Pons (tissue), 1 donor: ENCODE measurements at regions not wholly inside any gene's neighbourhood (a gene's known extent, or its start where the extent isn't known, plus 50 kb on each side); places are given as distances from the start of the nearest gene placed in this dataset.

ENCODE experiments used
- DNase-seq: peaks from one replicate; pipeline ENCODE4 v3.0.0-alpha.2; 2016; ENCODE audit warnings: low spot score

- no peak for DNase-seq
Measured at GRCh38 chr11:92317721-92318120, 93.1 kb downstream of the FAT3 start.

DNA sequence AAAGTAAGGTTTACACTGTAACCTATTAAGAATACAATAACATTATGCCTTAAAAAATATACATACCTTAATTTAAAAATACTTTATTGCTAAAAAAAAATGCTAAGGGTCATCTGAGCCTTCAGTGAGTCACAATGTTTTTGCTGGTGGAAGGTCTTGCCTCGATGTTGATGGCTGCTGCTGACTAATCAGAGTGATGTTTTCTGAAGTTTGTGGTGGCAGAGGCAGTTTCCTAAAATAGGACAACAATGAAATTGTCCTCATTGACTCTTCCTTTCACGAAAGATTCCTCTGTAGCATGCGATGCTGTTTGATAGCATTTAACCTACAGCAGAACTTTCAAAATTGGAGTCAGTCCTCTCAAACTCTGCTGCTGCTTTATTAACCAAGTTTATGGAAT lies 97.6 kb downstream of the FAT3 start:
- DNase-seq, result no peak

DNA sequence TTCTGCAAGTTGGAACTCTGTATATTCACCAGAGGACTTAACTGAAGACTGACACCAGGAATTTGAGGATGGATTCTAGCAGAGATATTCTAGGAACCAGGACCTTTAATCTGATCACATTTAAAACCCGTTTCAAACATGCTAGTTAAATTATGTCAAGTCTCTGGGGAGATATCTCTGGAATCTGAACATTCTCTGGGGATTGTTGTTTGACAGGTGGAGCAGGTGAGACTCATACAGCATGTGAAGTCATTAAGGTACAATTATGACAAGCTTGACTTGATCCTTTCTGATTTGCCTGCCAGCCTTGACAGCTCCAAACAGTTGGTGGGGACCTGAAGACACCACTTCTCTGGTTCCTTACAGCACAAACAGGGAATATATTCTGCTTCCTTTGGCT lies 100.3 kb downstream of the FAT3 start:
- DNase-seq, result no peak

- DNase-seq, result no peak
Measured at GRCh38 chr11:92325416-92325815, 100.8 kb downstream of the FAT3 start.

GRCh38 chr11:92329137-92329536 lies 104.5 kb downstream of the FAT3 start:
- no peak for DNase-seq

GRCh38 chr11:92329646-92330045 lies 105.0 kb downstream of the FAT3 start:
- no peak for DNase-seq

DNA sequence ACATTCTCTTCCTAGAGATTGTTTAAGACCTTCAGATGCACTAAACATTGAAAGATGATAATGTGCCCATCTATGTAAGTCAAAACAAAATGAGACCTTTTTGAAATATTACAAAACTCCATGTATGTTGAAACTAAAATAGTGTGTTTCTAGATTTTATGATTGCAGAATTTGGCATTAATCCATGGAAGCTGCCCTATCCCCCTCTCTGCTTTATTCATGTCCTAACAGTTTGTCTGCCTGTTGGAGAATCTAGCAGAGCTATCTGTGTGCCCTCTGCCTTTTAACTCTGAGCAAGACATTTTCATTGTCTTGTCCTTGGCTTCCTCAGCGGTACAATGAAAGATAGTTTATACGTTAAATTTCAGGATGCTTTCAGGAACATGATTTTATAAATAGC lies 105.5 kb downstream of the FAT3 start:
- no peak for DNase-seq

DNA sequence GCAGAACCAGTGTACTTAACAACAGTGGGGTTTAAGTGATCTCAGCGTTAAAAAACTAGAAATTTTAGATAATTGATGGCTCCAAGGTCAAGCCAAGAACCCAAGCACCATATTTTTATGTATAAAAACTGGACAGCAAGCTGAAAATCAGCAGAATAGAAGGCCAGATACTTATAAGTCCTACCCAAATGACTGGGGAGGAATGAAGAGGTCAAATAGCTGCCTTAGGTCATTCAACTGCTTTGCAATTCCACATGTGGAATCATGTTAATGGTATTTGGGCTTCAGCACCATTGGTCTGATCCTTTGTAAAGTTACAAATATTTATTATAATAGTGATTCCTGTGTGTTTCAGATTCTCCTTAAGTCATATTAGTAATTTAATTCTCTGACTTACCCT lies 108.4 kb downstream of the FAT3 start:
- no peak for DNase-seq

- DNase-seq, result no peak
Measured at GRCh38 chr11:92340839-92341238, 116.2 kb downstream of the FAT3 start.

GRCh38 chr11:92342034-92342720 lies 117.6 kb downstream of the FAT3 start:
- no peak for DNase-seq

- DNase-seq, result no peak
Measured at GRCh38 chr11:92342886-92343285, 118.3 kb downstream of the FAT3 start.

GRCh38 chr11:92346220-92346619 lies 121.6 kb downstream of the FAT3 start:
- DNase-seq, result no peak

DNA sequence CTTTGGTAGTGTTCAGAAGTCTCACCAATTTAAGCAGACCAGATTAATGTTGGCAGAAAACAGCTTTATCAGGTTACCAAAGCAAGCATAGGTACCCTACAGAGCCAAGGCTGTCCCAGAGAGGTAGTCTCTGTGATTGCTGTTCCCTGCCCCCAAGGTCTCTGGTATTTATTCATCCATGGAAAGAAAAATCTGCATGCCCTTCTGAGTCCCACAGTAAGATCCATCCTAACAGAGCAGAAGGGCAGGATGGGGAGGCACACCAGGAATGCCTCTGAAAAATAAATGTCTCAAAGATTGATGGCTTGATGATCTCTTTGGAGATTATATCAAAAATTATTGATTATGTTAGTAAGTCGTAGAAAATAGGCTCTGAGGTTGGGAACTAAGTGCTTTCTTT lies 122.8 kb downstream of the FAT3 start:
- DNase-seq, result no peak

GRCh38 chr11:92349486-92350156 lies 125.0 kb downstream of the FAT3 start:
- no peak for DNase-seq

- DNase-seq, result no peak
Measured at GRCh38 chr11:92357344-92357743, 132.7 kb downstream of the FAT3 start.

- DNase-seq, result no peak
Measured at GRCh38 chr11:92357841-92358240, 133.2 kb downstream of the FAT3 start.

DNA sequence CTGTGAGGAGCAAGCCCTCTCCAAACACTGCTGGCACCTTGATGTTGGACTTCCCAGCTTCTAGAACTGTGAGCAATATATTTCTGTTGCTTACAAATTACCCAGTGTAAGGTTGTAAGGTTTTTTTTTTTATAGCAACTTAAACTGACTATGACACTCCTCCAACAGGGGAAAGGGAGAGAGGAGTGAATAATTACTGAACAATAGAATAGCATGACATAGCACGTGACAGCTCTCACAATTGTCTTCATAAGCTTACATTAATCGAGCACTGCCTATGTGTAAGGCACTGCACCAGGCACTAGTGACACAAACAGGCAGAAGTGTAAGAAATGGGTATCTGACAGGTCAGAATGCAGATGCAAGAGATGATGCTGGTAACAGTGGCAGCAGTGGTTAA lies 136.9 kb downstream of the FAT3 start:
- no peak for DNase-seq

DNA sequence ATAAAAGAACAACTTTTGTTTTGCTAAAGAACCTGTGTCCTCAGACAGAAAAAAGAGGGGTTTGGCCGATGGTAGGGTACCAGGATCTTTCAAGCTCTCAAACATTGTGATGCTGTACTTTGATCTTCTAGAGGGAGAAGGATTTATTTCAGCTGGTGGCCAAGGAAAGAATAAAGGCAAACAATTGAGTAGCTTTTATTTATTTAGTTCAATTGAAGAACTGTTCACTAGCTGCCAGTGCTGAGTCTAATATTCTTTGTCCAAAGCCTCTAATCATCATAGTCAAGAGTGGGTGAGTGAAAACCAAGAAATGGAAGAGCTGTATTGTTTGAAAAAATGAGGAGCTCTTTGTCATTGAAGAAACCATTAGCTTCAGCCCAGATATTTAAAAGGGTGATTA lies 138.4 kb downstream of the FAT3 start:
- DNase-seq, result no peak

DNA sequence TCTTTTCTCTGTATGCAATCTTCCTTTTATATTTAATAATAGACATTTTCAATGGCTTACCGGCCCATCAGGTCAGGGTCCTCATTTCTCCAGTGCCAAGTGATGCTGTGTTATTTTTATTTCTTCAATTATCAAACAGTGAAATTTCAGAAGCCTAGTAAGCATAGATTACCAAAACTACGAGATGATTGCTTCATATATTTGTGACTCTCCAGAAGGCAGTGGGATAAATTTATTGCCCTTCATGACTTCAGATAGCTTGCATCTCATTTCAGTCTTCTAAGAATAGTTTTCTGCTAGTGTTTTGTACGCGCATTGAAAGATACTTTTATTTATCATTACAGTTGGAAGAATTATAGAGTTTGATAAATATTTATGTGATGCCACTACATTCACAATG lies 139.6 kb downstream of the FAT3 start:
- DNase-seq, result no peak

DNA sequence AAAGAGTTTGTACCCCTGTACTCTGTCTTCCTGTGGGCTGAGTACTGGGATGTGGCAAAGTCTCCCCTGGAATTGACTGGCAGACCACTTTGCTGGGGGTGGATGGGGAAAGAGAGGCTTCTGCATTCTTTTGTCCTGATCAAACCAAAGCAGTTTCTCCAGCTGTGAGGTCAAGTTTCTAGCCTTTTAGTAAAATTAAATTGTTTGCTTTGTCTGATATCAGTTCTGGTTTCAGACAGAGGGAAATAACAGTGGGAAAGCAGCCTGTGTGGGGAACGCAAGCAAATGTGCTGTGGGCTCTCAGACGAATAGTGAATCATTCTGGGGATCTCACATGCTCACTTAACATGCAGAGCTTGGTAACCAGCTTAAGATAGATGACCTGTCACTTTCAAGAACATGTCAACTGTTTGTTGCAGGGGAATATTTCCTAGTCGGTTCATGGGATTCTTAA lies 151.6 kb downstream of the FAT3 start:
- DNase-seq, result no peak

DNA sequence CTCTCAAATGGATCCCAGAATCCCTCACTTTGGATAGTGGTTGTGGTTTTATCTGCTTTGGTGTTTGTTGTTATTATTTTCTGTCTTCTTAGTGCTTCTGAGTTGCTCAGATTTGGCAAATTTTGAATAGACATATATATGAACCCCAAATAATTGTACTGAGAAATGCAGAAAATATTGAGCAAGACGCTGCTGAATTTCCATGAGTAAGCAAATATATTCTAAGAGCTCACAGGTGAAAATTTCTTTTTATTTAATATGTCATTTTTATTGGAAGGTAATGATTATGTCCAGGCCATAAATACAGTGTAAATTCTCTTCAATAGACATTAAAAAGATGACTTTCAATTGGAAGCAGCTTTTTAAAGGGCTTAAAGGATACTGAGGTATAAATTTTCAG lies 152.1 kb downstream of the FAT3 start:
- no peak for DNase-seq

GRCh38 chr11:92380882-92381281 lies 156.3 kb downstream of the FAT3 start:
- DNase-seq, result no peak

DNA sequence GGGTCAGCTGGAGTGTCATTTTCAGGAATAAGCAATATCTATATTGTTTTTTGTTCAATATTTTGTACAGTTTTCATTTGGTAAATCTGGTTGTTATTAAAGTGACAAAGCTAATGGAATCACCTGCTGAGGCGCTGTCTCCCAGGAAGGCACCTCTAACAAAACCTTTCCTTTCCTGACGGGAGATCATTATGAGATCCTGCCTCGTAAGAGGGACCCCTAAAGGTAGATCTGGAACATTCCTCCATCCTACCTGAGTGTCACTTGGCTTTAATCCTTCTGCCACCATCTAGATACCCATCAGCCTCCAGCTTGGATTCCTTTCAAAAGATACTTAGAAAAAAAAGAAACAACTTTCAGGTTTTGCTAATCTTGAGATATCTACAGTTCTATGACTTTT lies 157.7 kb downstream of the FAT3 start:
- no peak for DNase-seq

DNA sequence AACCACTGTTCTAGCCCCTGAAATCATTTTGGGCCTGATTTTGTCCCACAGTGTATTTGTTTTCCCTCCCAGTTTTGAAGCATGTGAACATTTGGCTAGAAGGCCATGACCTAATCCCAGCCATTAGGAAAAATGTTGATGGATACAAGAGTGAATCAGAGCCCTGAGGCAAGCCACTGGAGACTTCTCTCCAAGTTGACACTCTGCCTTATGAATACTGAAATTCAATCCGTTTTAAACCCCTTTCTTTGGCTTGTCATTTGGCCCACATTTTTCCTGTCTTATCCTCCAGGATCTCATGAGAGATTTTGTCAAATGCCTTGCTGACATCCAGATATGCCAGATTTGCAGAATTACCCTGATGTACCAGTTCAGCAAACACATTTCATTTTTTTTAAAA lies 158.8 kb downstream of the FAT3 start:
- DNase-seq, result no peak
